Neural cell (in vitro differentiated cells): ENCODE measurements at regions not wholly inside any gene's neighbourhood (a gene's known extent, or its start where the extent isn't known, plus 50 kb on each side); places are given as distances from the start of the nearest gene placed in this dataset.

Experiments
- H2AFZ ChIP-seq: fragments of 200-600, 300-800 bp; sonication (generic), shearing (Covaris generic); 2 replicates; pipeline ENCODE4 v1.6.0; 2014; ENCODE audit warnings: low read depth, mild to moderate bottlenecking, antibody characterized with exemption, low read length, moderate library complexity
- H3F3A ChIP-seq: fragments of 200-600 bp; shearing (Covaris generic); 2 replicates; pipeline ENCODE4 v1.6.1; 2016; ENCODE audit warnings: mild to moderate bottlenecking, moderate library complexity, mixed read lengths, antibody characterized with exemption, low read length; ENCODE audit not compliant: insufficient read depth, poor library complexity, severe bottlenecking
- H3K27ac ChIP-seq: fragments of 200-600, 300-800 bp; sonication (generic), shearing (Covaris generic); 2 replicates; pipeline ENCODE4 v1.5.1; 2014; ENCODE audit warnings: mild to moderate bottlenecking, low read length, moderate library complexity
- H3K27me3 ChIP-seq: fragments of 300-800, 200-600 bp; sonication (generic), shearing (Covaris generic); 2 replicates; pipeline ENCODE4 v1.6.0; 2014; ENCODE audit warnings: mild to moderate bottlenecking, low read depth, low read length, moderate library complexity; ENCODE audit not compliant: insufficient read depth
- H3K36me3 ChIP-seq: fragments of 300-800, 200-600 bp; sonication (generic), shearing (Covaris generic); 2 replicates; pipeline ENCODE4 v1.5.1; 2014; ENCODE audit warnings: mild to moderate bottlenecking, antibody characterized with exemption, low read length, moderate library complexity; ENCODE audit not compliant: insufficient read depth
- H3K4me2 ChIP-seq: fragments of 300-800, 200-600 bp; sonication (generic), shearing (Covaris generic); 2 replicates; pipeline ENCODE4 v1.6.0; 2014; ENCODE audit warnings: mild to moderate bottlenecking, low read length
- H3K4me3 ChIP-seq: fragments of 300-800, 200-600 bp; sonication (generic), shearing (Covaris generic); 2 replicates; pipeline ENCODE4 v1.5.1; 2014; ENCODE audit warnings: mild to moderate bottlenecking, low read length, moderate library complexity
- H3K79me2 ChIP-seq: fragments of 200-600 bp; shearing (Covaris generic); replicated peaks from 2 replicates; pipeline ENCODE4 v1.6.0; 2014; ENCODE audit warnings: mild to moderate bottlenecking, low read length, moderate library complexity; ENCODE audit not compliant: insufficient read depth
- H3K9ac ChIP-seq: fragments of 300-800, 200-600 bp; sonication (generic), shearing (Covaris generic); 2 replicates; pipeline ENCODE4 v1.6.1; 2016; ENCODE audit warnings: mild to moderate bottlenecking, low read length, mixed read lengths
- H3K9me2 ChIP-seq: fragments of 200-600 bp; shearing (Covaris generic); 2 replicates; pipeline ENCODE4 v1.6.1; 2016; ENCODE audit warnings: mild to moderate bottlenecking, low read length, mixed read lengths; ENCODE audit not compliant: insufficient read depth
- H3K9me3 ChIP-seq: fragments of 200-600, 300-800 bp; sonication (generic), shearing (Covaris generic); 2 replicates; pipeline ENCODE4 v1.6.1; 2016; ENCODE audit warnings: mild to moderate bottlenecking, mixed run types, low read length, moderate library complexity, mixed read lengths
- H4K20me1 ChIP-seq: fragments of 200-600 bp; shearing (Covaris generic); 2 replicates; pipeline ENCODE4 v1.6.1; 2016; ENCODE audit warnings: mild to moderate bottlenecking, mixed run types; ENCODE audit not compliant: insufficient read depth
- EP300 ChIP-seq: fragments of 450-650 bp; conservative IDR thresholded peaks from 2 replicates; pipeline ENCODE4 v1.6.1; 2014; ENCODE audit warnings: antibody characterized with exemption, mild to moderate bottlenecking, moderate library complexity; ENCODE audit not compliant: poor library complexity, severe bottlenecking
- EZH2 ChIP-seq: fragments of 200-600, 300-800 bp; shearing (Covaris generic), sonication (generic); IDR thresholded peaks from 2 replicates; pipeline ENCODE4 v1.6.1; 2014; ENCODE audit warnings: antibody characterized with exemption, low read length, borderline replicate concordance, mild to moderate bottlenecking; ENCODE audit not compliant: insufficient read depth, poor library complexity, severe bottlenecking
- MXI1 ChIP-seq: fragments of 450-650 bp; conservative IDR thresholded peaks from 2 replicates; pipeline ENCODE4 v1.6.1; 2014; ENCODE audit warnings: antibody characterized with exemption, mild to moderate bottlenecking; ENCODE audit not compliant: poor library complexity, severe bottlenecking
- POLR2AphosphoS5 ChIP-seq: IDR thresholded peaks from 2 replicates; pipeline ENCODE4 v1.6.1; 2012
- RAD21 ChIP-seq: fragments of 450-650 bp; conservative IDR thresholded peaks from 2 replicates; pipeline ENCODE4 v1.6.1; 2014; ENCODE audit warnings: antibody characterized with exemption, mild to moderate bottlenecking, moderate library complexity
- REST ChIP-seq: IDR thresholded peaks from 2 replicates; pipeline ENCODE4 v1.6.1; 2012; ENCODE audit warnings: borderline replicate concordance
- SMC3 ChIP-seq: fragments of 450-650 bp; conservative IDR thresholded peaks from 2 replicates; pipeline ENCODE4 v1.6.1; 2014; ENCODE audit warnings: antibody characterized with exemption, mild to moderate bottlenecking, moderate library complexity; ENCODE audit not compliant: poor library complexity
- TAF1 ChIP-seq: IDR thresholded peaks from 2 replicates; pipeline ENCODE4 v1.6.1; 2012; ENCODE audit warnings: low read depth
- TF ChIP-seq, protein P1 (sequence below): fragments of 450-650 bp; IDR thresholded peaks from 2 replicates; pipeline ENCODE4 v1.5.1; 2014; ENCODE audit warnings: antibody characterized with exemption, mild to moderate bottlenecking, moderate library complexity; ENCODE audit not compliant: poor library complexity, severe bottlenecking

DNA sequence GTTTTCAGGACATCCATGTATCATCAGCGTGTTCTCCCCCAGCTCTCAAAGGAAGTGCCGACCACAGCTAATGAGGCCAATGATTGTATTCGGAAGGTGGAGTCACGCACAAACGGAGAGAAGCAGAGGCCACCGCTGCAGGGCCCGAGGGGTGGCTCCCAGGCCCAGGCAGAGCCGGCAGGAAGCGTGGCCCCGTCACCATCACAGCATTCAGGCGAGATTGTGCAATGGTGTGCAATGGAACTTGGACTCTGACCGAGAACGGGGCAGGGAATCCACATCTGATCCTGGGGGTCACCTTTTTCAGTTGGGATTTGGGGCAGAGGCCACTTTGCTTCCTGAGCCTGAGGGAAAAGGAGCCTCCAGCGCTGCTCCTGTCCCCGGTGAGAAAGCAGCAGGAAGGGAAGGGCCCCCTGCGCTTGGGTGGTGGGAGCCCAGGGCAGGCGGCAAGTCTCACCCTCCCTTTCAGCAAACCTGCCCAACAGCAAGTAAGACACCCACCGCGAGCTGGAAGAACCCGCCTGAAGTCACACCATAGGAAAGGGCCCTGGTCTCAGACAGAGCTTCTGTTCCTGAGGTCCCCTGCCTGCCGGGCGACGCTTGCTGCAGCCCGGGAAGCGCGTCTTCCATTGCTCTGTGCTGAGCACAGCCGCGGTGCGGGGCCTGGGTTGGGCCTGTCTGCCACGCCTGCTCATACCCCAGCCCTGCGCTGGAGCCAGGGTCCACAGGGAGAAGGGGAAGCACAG lies 1430.7 kb downstream of the BRD1 start:
- Histone ChIP-seq H3K9ac (no peak overlapping the region), H3K36me3 (no peaks in the 10 kb centered on the region), H3K9me2 (no peaks in the 10 kb centered on the region), H3K27me3 (no peaks in the 10 kb centered on the region), H2AFZ (no peak overlapping the region), H4K20me1 (no peaks in the 10 kb centered on the region), H3K9me3 (peaks cover 4% of the 10 kb centered on the region), H3K27ac (no peak overlapping the region), H3K79me2 (no peaks in the 10 kb centered on the region), H3F3A (no peaks in the 10 kb centered on the region), H3K4me3 (no peak overlapping the region), H3K4me2 (no peak overlapping the region)
- no peak for TF ChIP-seq RAD21
- no peak for TF ChIP-seq TAF1

- Histone ChIP-seq H3K4me2 (no peak overlapping the region), H2AFZ (no peak overlapping the region), H3K9ac (no peak overlapping the region), H3K36me3 (no peaks in the 10 kb centered on the region), H3K27ac (no peak overlapping the region), H4K20me1 (no peaks in the 10 kb centered on the region), H3K27me3 (no peaks in the 10 kb centered on the region), H3F3A (no peaks in the 10 kb centered on the region), H3K4me3 (no peak overlapping the region), H3K9me2 (no peaks in the 10 kb centered on the region), H3K9me3 (peaks cover 4% of the 10 kb centered on the region), H3K79me2 (no peaks in the 10 kb centered on the region)
- no peak for TF ChIP-seq EZH2
- no peak for TF ChIP-seq SMC3
- TF ChIP-seq, protein P1, sequence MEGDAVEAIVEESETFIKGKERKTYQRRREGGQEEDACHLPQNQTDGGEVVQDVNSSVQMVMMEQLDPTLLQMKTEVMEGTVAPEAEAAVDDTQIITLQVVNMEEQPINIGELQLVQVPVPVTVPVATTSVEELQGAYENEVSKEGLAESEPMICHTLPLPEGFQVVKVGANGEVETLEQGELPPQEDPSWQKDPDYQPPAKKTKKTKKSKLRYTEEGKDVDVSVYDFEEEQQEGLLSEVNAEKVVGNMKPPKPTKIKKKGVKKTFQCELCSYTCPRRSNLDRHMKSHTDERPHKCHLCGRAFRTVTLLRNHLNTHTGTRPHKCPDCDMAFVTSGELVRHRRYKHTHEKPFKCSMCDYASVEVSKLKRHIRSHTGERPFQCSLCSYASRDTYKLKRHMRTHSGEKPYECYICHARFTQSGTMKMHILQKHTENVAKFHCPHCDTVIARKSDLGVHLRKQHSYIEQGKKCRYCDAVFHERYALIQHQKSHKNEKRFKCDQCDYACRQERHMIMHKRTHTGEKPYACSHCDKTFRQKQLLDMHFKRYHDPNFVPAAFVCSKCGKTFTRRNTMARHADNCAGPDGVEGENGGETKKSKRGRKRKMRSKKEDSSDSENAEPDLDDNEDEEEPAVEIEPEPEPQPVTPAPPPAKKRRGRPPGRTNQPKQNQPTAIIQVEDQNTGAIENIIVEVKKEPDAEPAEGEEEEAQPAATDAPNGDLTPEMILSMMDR, result no peak
- TF ChIP-seq TAF1, result no peak
- no peak for TF ChIP-seq MXI1
- no peak for TF ChIP-seq REST
- no peak for TF ChIP-seq POLR2AphosphoS5
- TF ChIP-seq RAD21, result no peak
- no peak for TF ChIP-seq EP300
Measured at GRCh38 chr22:48396091-48396784, 1431.4 kb downstream of the BRD1 start.
